Panc1 (cell line): ENCODE measurements at regions not wholly inside any gene's neighbourhood (a gene's known extent, or its start where the extent isn't known, plus 50 kb on each side); places are given as distances from the start of the nearest gene placed in this dataset.

Experiments
- ATAC-seq: fragments of 200-7000 bp; cut with Tn5 transposase; 2 replicates; pipeline ENCODE4 v1.9.1; 2020; ENCODE audit warnings: mild to moderate bottlenecking, moderate library complexity
- BruUV-seq: library from RNA; stranded (reverse); fragments of 400-500 nt; replicated peaks from 2 replicates; lab custom pipeline; 2021; lab: Mats Ljungman, UMichigan
- CTCF ChIA-PET: fragments of 300-600 bp; sonication (Branson Sonifier 250); formaldehyde crosslinking; loops from one replicate; lab custom pipeline; 2022; ENCODE audit warnings: antibody characterized with exemption; lab: Charles Lee
- POLR2A ChIA-PET: fragments of 300-600 bp; sonication (Branson Sonifier 250); formaldehyde crosslinking; loops from one replicate; lab custom pipeline; 2022; ENCODE audit warnings: antibody characterized with exemption; lab: Charles Lee
- DNase-seq: peaks from one replicate; pipeline ENCODE4 v3.0.0-alpha.2; 2010; ENCODE audit warnings: low read depth, low spot score
- H3K27ac ChIP-seq: 2 replicates; pipeline ENCODE4 v1.5.1; 2011; ENCODE audit warnings: mild to moderate bottlenecking, low read length, inconsistent platforms
- H3K27me3 ChIP-seq: fragments of 200-500 bp; sonication (Bioruptor generic); 2 replicates; pipeline ENCODE4 v1.6.0; 2014; ENCODE audit warnings: low read length, inconsistent platforms; ENCODE audit not compliant: control insufficient read depth, insufficient read depth
- H3K36me3 ChIP-seq: fragments of 200-500 bp; sonication (Bioruptor generic); 2 replicates; pipeline ENCODE4 v1.5.1; 2014; ENCODE audit warnings: inconsistent platforms, mild to moderate bottlenecking, low read length, moderate library complexity; ENCODE audit not compliant: control insufficient read depth, insufficient read depth
- H3K4me1 ChIP-seq: 2 replicates; pipeline ENCODE4 v1.5.1; 2011; ENCODE audit warnings: inconsistent platforms, mild to moderate bottlenecking, low read length, moderate library complexity; ENCODE audit not compliant: control insufficient read depth, insufficient read depth
- H3K4me3 ChIP-seq, 2 experiments: 2 replicates each; pipeline ENCODE4 v1.5.1; 2011 to 2012; ENCODE audit warnings: low read depth in 2 of 2, low read length in 2 of 2, mild to moderate bottlenecking in 2 of 2, inconsistent platforms in 1 of 2, moderate library complexity in 1 of 2
- H3K9me3 ChIP-seq: fragments of 200-500 bp; sonication (Bioruptor generic); 2 replicates; pipeline ENCODE4 v1.5.1; 2014; ENCODE audit warnings: low read depth, mild to moderate bottlenecking, inconsistent platforms, low read length, moderate library complexity; ENCODE audit not compliant: control insufficient read depth, insufficient read depth
- POLR2AphosphoS5 ChIP-seq: IDR thresholded peaks from 2 replicates; pipeline ENCODE4 v1.6.1; 2012; ENCODE audit warnings: mild to moderate bottlenecking, low read depth, low read length, moderate library complexity
- SIN3A ChIP-seq: IDR thresholded peaks from 2 replicates; pipeline ENCODE4 v1.6.1; 2012; ENCODE audit warnings: low read depth, mild to moderate bottlenecking, low read length, moderate library complexity, borderline replicate concordance; ENCODE audit not compliant: insufficient read depth
- TCF7L2 ChIP-seq: IDR thresholded peaks from 2 replicates; pipeline ENCODE4 v1.6.1; 2011; ENCODE audit warnings: mild to moderate bottlenecking, low read depth, low read length, inconsistent platforms
- in situ Hi-C: cut with HindIII; loops from 2 replicates; pipeline ENCODE4 v1.10.0; 2016; ENCODE audit warnings: low sequenced_read_pairs, low pct_unique_long_range_greater_than_20kb
- intact Hi-C: fragments of 100-400 bp; cut with micrococcal nuclease; formaldehyde crosslinking; loops from one replicate; pipeline ENCODE4 v1.10.0; 2022; ENCODE audit not compliant: unreplicated experiment
- TF ChIP-seq, protein P1 (sequence below): fragments of 450-650 bp; IDR thresholded peaks from 2 replicates; pipeline ENCODE4 v1.5.1; 2017; ENCODE audit warnings: mild to moderate bottlenecking
- TF ChIP-seq, protein P2 (sequence below), 2 experiments: IDR thresholded peaks; 2 replicates each; pipeline ENCODE4 v1.6.1; 2011 to 2012; ENCODE audit warnings: low read depth in 2 of 2, control low read depth in 1 of 2, low read length in 1 of 2, mild to moderate bottlenecking in 1 of 2, moderate library complexity in 1 of 2; ENCODE audit not compliant: insufficient read depth in 1 of 2

DNA sequence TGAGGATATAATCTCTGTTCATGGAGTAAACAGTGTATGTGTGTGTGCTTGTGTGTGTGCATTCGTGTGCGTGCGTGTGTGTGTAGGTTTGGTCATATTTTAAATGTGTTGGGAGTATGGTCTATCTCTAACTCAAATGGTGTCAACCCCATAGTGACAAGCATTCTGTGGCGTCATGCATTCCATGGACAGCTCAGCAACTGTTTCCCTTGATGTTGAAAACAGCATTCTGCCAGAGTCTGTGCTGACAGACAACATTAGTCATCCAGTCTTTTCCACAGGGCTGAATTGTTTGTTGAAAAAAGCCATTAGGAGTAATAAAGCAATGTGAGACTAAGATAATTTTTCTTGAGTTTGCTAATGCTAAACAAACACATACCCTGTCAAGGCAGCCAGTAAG, 706.6 kb downstream of the PCDH19 start:
- CTCF ChIA-PET = no interaction called here
- Histone ChIP-seq H3K36me3 (no peaks in the 10 kb centered on the region), H3K27me3 (no peaks in the 10 kb centered on the region), H3K27ac (no peak overlapping the region), H3K9me3 (no peaks in the 10 kb centered on the region), H3K4me1 (no peaks in the 10 kb centered on the region), H3K4me3 (no peak overlapping the region)
- POLR2A ChIA-PET = no interaction called here
- DNase-seq (no peak), ATAC-seq (no peak)
- in situ Hi-C loops (no loop called here), intact Hi-C loops (no loop called here)
- TF ChIP-seq, protein P1, sequence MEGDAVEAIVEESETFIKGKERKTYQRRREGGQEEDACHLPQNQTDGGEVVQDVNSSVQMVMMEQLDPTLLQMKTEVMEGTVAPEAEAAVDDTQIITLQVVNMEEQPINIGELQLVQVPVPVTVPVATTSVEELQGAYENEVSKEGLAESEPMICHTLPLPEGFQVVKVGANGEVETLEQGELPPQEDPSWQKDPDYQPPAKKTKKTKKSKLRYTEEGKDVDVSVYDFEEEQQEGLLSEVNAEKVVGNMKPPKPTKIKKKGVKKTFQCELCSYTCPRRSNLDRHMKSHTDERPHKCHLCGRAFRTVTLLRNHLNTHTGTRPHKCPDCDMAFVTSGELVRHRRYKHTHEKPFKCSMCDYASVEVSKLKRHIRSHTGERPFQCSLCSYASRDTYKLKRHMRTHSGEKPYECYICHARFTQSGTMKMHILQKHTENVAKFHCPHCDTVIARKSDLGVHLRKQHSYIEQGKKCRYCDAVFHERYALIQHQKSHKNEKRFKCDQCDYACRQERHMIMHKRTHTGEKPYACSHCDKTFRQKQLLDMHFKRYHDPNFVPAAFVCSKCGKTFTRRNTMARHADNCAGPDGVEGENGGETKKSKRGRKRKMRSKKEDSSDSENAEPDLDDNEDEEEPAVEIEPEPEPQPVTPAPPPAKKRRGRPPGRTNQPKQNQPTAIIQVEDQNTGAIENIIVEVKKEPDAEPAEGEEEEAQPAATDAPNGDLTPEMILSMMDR = no peak
- BruUV-seq = no TSS peak

DNA sequence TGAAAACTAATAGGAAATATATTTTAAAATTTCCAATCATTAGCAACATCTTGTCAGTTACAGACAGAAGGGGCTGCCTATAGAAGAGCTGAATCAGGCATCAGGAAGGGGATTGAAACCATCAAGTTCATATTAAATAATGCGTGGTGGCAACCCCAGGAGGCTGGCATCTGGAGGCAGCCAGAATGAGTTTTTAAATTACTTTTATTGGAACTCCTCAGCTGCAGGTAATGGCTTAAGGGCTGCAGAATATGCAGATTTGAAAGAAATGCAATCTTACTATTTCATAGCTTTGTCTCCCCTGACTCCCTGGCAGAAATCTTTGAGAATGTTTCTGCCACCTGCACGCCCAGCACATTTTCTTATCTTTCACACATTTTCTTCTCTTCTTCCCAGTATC, 711.6 kb downstream of the PCDH19 start:
- CTCF ChIA-PET = no interaction called here
- in situ Hi-C loops (no loop called here), intact Hi-C loops (no loop called here)
- H3K36me3 ChIP-seq = no peaks in the 10 kb centered on the region
- ATAC-seq = no peak
- no TSS peak for BruUV-seq
- H3K4me3 ChIP-seq = no peak overlapping the region
- no peaks in the 10 kb centered on the region for H3K27me3 ChIP-seq
- POLR2A ChIA-PET = no interaction called here
- TF ChIP-seq, protein P2, sequence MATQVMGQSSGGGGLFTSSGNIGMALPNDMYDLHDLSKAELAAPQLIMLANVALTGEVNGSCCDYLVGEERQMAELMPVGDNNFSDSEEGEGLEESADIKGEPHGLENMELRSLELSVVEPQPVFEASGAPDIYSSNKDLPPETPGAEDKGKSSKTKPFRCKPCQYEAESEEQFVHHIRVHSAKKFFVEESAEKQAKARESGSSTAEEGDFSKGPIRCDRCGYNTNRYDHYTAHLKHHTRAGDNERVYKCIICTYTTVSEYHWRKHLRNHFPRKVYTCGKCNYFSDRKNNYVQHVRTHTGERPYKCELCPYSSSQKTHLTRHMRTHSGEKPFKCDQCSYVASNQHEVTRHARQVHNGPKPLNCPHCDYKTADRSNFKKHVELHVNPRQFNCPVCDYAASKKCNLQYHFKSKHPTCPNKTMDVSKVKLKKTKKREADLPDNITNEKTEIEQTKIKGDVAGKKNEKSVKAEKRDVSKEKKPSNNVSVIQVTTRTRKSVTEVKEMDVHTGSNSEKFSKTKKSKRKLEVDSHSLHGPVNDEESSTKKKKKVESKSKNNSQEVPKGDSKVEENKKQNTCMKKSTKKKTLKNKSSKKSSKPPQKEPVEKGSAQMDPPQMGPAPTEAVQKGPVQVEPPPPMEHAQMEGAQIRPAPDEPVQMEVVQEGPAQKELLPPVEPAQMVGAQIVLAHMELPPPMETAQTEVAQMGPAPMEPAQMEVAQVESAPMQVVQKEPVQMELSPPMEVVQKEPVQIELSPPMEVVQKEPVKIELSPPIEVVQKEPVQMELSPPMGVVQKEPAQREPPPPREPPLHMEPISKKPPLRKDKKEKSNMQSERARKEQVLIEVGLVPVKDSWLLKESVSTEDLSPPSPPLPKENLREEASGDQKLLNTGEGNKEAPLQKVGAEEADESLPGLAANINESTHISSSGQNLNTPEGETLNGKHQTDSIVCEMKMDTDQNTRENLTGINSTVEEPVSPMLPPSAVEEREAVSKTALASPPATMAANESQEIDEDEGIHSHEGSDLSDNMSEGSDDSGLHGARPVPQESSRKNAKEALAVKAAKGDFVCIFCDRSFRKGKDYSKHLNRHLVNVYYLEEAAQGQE (IDR thresholded peaks at IDR 0.05; ENCODE audit: insufficient read depth in 1 of 2, low read depth in 2 of 2, low read length in 1 of 2) = no peak
- TF ChIP-seq POLR2AphosphoS5 (no peak), SIN3A (no peak), TCF7L2 (no peak)
- TF ChIP-seq, protein P1 = no peak
- no peak overlapping the region for H3K27ac ChIP-seq
- H3K9me3 ChIP-seq = no peaks in the 10 kb centered on the region
- no peaks in the 10 kb centered on the region for H3K4me1 ChIP-seq
- DNase-seq = no peak

DNA sequence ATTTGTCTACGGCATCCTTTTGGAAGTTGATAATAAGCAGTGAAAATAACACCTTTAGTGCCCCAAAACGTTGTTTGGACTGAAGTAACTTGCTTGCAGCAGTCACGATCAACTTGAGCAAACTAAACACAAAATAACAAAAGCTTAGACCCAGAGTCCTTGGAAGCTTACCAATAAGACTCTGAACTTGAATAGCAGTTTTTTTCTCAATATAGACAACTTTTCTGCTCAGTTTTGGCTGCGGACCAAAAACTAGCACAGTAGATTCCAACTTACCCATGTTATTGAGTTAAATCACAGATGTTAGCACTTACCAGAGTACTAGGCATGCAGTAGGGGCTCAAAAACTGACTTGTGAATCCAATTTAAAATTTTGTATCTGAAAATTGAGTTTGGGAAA, 746.9 kb downstream of the PCDH19 start:
- ChIA-PET POLR2A (no interaction called here), CTCF (no interaction called here)
- ATAC-seq = no peak
- in situ Hi-C loops (no loop called here), intact Hi-C loops (loop anchor here (10.0 kb wide), 1 partner anchor 138 kb away; no protein-coding TSS in a partner anchor)
- no TSS peak for BruUV-seq
- Histone ChIP-seq H3K27me3 (no peaks in the 10 kb centered on the region), H3K36me3 (no peaks in the 10 kb centered on the region), H3K4me3 (no peak overlapping the region), H3K27ac (no peak overlapping the region), H3K9me3 (no peaks in the 10 kb centered on the region), H3K4me1 (no peaks in the 10 kb centered on the region)
- TF ChIP-seq TCF7L2 (no peak), POLR2AphosphoS5 (no peak), SIN3A (no peak)
- TF ChIP-seq, protein P1 = no peak
- TF ChIP-seq, protein P2 (IDR thresholded peaks at IDR 0.05; ENCODE audit: insufficient read depth in 1 of 2, low read depth in 2 of 2, low read length in 1 of 2) = no peak
- DNase-seq = no peak
